ENCODE measurements at regions not wholly inside any gene's neighbourhood (a gene's known extent, or its start where the extent isn't known, plus 50 kb on each side); places are given as distances from the start of the nearest gene placed in this dataset.
"Not testable (repeated sequence)": the region's sequence is repeated elsewhere in the genome, so short reads cannot be mapped to it uniquely, and the experiment has no call there.

DNA sequence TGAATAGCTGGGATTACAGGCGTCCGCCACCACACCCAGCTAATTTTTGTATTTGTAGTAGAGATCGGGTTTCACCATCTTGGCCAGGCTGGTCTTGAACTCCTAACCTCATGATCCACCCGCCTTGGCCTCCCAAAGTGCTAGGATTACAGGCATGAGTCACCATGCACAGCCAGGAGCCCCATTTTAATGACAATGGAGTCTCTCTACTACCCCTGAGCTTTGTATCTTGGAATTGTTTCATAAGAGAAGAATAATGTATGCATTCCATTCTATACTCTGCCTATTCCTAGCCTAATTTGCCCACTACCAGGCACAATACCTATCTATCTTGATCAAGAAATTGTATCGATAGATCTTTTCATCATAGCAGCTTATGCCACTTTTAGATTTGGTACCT, 574.1 kb downstream of the HTR1A start:
- H4K5ac ChIP-seq (ENCODE audit: low read depth, low read length); H3K27me3 ChIP-seq (ENCODE audit: control insufficient read depth, insufficient read depth, low read length); H2BK15ac ChIP-seq (ENCODE audit: low read depth, low read length); H3K27ac ChIP-seq (ENCODE audit: insufficient read depth, low read length); H3K56ac ChIP-seq (ENCODE audit: extremely low read depth, insufficient read depth, low read length); H4K91ac ChIP-seq (ENCODE audit: insufficient read depth, low read depth, low read length); DNase-seq; H3K36me3 ChIP-seq (ENCODE audit: control insufficient read depth, insufficient read depth, low read length); H3K9me1 ChIP-seq (ENCODE audit: insufficient read depth, low read length); H3K9me3 ChIP-seq (ENCODE audit: control insufficient read depth, insufficient read depth, low read length); H3K9ac ChIP-seq (ENCODE audit: low read depth, low read length); H2BK120ac ChIP-seq (ENCODE audit: low read depth, low read length); H2AFZ ChIP-seq (replicated peaks; ENCODE audit: low read length, poor library complexity); H4K20me1 ChIP-seq (ENCODE audit: insufficient read depth, low read length); H2AK9ac ChIP-seq (replicated peaks; ENCODE audit: low read depth, low read length, poor library complexity); H2BK5ac ChIP-seq (ENCODE audit: low read depth, low read length, poor library complexity, severe bottlenecking); H3K79me1 ChIP-seq (ENCODE audit: low read depth in 1 of 2, low read length in 2 of 2); H2AK5ac ChIP-seq (ENCODE audit: low read depth, low read length); H3K23ac ChIP-seq (ENCODE audit: low read depth, low read length); intact Hi-C loops (cut with micrococcal nuclease); POLR2A ChIA-PET (ENCODE audit: unreplicated experiment); in situ Hi-C loops (cut with MboI; ENCODE audit: low sequenced_read_pairs); H4K8ac ChIP-seq (ENCODE audit: low read depth in 2 of 2, low read length in 2 of 2); H3K4me1 ChIP-seq (ENCODE audit: control insufficient read depth, insufficient read depth, low read length); ATAC-seq (ENCODE audit: low read depth); H3K4ac ChIP-seq (ENCODE audit: low read depth, low read length); dilution Hi-C loops (cut with HindIII; ENCODE audit: low sequenced_read_pairs, unreplicated experiment); H3K4me2 ChIP-seq (ENCODE audit: low read depth, low read length); H3K4me3 ChIP-seq (ENCODE audit: insufficient read depth, low read depth, low read length); H2BK20ac ChIP-seq (ENCODE audit: low read depth, low read length); H3K18ac ChIP-seq (ENCODE audit: low read depth, low read length); BruUV-seq (replicated peaks); H3K14ac ChIP-seq (replicated peaks; ENCODE audit: low read depth, low read length): not testable (repeated sequence)
- no CpG with 5 or more reads among the region's 5 CpGs for WGBS, 2 experiments (ENCODE audit: extremely low coverage in 2 of 2, insufficient read length in 1 of 2)
- CTCF ChIA-PET, result interaction anchor here (0.7 kb wide), 1 partner anchor 20 kb away, joined by 7 read pairs; no protein-coding TSS in a partner anchor

Data from IMR-90 (cell line).